ENCODE measurements at regions not wholly inside any gene's neighbourhood (a gene's known extent, or its start where the extent isn't known, plus 50 kb on each side); places are given as distances from the start of the nearest gene placed in this dataset.

GRCh38 chr12:105613887-105614286 lies 283.4 kb downstream of the C12orf75 start:
- CTCF ChIA-PET = no interaction called here
- intact Hi-C loops (cut with micrococcal nuclease) = no loop called here
- H3K4me3 Mint-ChIP-seq = no peak overlapping the region
- H3K9me3 Mint-ChIP-seq = no peaks in the 10 kb centered on the region
- H3K36me3 Mint-ChIP-seq (ENCODE audit: low read depth) = no peaks in the 10 kb centered on the region
- DNase-seq = no peak
- no peak overlapping the region for H3K27ac Mint-ChIP-seq
- H3K27me3 Mint-ChIP-seq (ENCODE audit: low read depth) = peaks cover 2% of the 10 kb centered on the region
- H3K4me1 Mint-ChIP-seq (ENCODE audit: low read depth) = no peaks in the 10 kb centered on the region

DNA sequence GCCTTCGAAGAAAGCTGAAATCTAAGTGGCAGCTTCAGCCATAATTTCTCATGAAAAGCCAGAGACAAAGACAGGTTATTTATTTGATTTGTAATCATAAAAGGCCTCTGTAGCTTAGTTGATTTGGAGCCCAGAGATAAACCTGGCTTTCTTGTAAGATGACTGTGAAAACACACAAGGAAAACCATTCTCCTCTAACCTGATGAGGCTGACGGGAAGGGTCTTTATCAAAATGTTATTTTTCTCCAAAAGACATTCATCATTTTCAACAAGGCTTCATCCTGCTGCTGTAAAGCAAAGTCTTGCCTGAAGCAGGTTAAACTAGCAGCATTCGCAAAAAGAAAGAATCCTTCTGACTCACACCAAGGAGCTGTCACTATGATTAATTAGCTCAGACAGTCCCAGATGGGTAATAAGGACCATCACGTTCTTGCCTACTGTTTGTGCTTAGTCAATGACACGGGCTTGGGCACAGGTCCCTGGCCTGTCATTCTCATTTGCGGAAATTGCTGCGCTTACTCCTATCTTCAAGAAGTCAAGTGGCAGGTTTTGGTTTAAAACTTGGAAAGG lies 286.6 kb downstream of the C12orf75 start:
- Mint-ChIP-seq H3K4me3 (no peak overlapping the region), H3K27me3 (ENCODE audit: low read depth) (peaks cover 2% of the 10 kb centered on the region), H3K27ac (no peak overlapping the region), H3K4me1 (ENCODE audit: low read depth) (no peaks in the 10 kb centered on the region), H3K9me3 (no peaks in the 10 kb centered on the region), H3K36me3 (ENCODE audit: low read depth) (no peaks in the 10 kb centered on the region)
- CTCF ChIA-PET = interaction anchor here (0.6 kb wide), 1 partner anchor 63 kb away, joined by 3 read pairs; no protein-coding TSS in a partner anchor
- no peak for DNase-seq
- intact Hi-C loops (cut with micrococcal nuclease) = no loop called here

DNA sequence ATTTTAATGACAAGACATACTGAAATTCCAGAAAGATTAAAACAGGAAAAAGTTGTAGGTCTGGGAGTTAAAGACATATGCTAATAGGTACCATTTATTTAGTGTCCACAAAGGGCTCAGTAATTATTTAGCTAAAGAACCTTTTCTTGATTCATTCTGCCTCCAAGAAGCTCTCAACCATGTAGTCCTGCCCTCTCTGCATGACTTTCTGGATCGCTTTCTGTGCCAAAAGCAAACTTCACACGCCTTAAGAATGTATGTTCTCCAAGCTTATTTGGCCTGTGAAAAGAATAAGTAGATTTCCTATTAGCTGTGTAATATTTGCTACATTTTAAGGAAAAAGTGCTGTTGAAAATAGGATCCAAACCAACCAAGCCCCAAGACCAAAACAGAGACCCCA lies 291.7 kb downstream of the C12orf75 start:
- no peak for DNase-seq
- Mint-ChIP-seq H3K4me1 (ENCODE audit: low read depth) (no peaks in the 10 kb centered on the region), H3K36me3 (ENCODE audit: low read depth) (no peaks in the 10 kb centered on the region), H3K27me3 (ENCODE audit: low read depth) (no peaks in the 10 kb centered on the region), H3K9me3 (no peaks in the 10 kb centered on the region), H3K27ac (no peak overlapping the region), H3K4me3 (no peak overlapping the region)
- CTCF ChIA-PET = no interaction called here
- intact Hi-C loops (cut with micrococcal nuclease) = no loop called here

GRCh38 chr12:105622846-105623736 lies 292.6 kb downstream of the C12orf75 start:
- intact Hi-C loops (cut with micrococcal nuclease) = no loop called here
- Mint-ChIP-seq H3K9me3 (no peaks in the 10 kb centered on the region), H3K27ac (no peak overlapping the region), H3K4me1 (ENCODE audit: low read depth) (no peaks in the 10 kb centered on the region), H3K36me3 (ENCODE audit: low read depth) (no peaks in the 10 kb centered on the region), H3K27me3 (ENCODE audit: low read depth) (no peaks in the 10 kb centered on the region), H3K4me3 (no peak overlapping the region)
- CTCF ChIA-PET = interaction anchor here (0.6 kb wide), 1 partner anchor 340 kb away, joined by 4 read pairs; no protein-coding TSS in a partner anchor
- no peak for DNase-seq

- H3K27me3 Mint-ChIP-seq (ENCODE audit: low read depth) = no peaks in the 10 kb centered on the region
- no peaks in the 10 kb centered on the region for H3K4me1 Mint-ChIP-seq (ENCODE audit: low read depth)
- H3K9me3 Mint-ChIP-seq = no peaks in the 10 kb centered on the region
- CTCF ChIA-PET = interaction anchor here (0.6 kb wide), 1 partner anchor 593 kb away, joined by 3 read pairs; no protein-coding TSS in a partner anchor
- no peaks in the 10 kb centered on the region for H3K36me3 Mint-ChIP-seq (ENCODE audit: low read depth)
- no peak overlapping the region for H3K4me3 Mint-ChIP-seq
- no peak for DNase-seq
- intact Hi-C loops (cut with micrococcal nuclease) = no loop called here
- H3K27ac Mint-ChIP-seq = no peak overlapping the region
Observed at GRCh38 chr12:105626653-105627052, 296.2 kb downstream of the C12orf75 start.

GRCh38 chr12:105637470-105637869 lies 307.0 kb downstream of the C12orf75 start:
- H3K4me3 Mint-ChIP-seq = no peak overlapping the region
- H3K36me3 Mint-ChIP-seq (ENCODE audit: low read depth) = no peaks in the 10 kb centered on the region
- H3K4me1 Mint-ChIP-seq (ENCODE audit: low read depth) = no peaks in the 10 kb centered on the region
- CTCF ChIA-PET = no interaction called here
- DNase-seq = no peak
- H3K9me3 Mint-ChIP-seq = peaks cover 11% of the 10 kb centered on the region
- H3K27me3 Mint-ChIP-seq (ENCODE audit: low read depth) = no peaks in the 10 kb centered on the region
- no peak overlapping the region for H3K27ac Mint-ChIP-seq
- intact Hi-C loops (cut with micrococcal nuclease) = no loop called here

DNA sequence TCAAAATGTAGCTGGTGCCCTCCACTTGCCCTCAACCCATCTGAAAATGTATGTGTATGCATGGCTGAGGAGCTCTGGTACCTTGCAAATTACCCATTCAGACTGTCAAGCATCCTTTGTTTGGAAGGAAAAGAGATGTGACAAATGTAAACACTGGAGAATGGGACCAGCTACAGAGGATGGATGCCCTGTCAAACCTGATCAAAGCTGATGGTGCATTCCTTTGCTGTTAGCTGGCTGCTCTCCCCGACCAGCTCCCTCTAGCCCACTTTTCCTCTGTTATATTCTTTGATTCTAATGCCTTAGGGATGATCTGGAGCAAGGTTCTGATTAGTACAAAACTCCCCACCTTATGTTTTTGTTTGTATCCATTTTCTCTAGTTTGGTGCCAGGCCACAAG lies 310.3 kb downstream of the C12orf75 start:
- peaks cover 11% of the 10 kb centered on the region for H3K9me3 Mint-ChIP-seq
- no peaks in the 10 kb centered on the region for H3K36me3 Mint-ChIP-seq (ENCODE audit: low read depth)
- CTCF ChIA-PET = no interaction called here
- no peak overlapping the region for H3K4me3 Mint-ChIP-seq
- H3K27me3 Mint-ChIP-seq (ENCODE audit: low read depth) = no peaks in the 10 kb centered on the region
- intact Hi-C loops (cut with micrococcal nuclease) = no loop called here
- H3K27ac Mint-ChIP-seq = no peak overlapping the region
- H3K4me1 Mint-ChIP-seq (ENCODE audit: low read depth) = no peaks in the 10 kb centered on the region
- DNase-seq = no peak

- peaks cover 6% of the 10 kb centered on the region for H3K9me3 Mint-ChIP-seq
- H3K27ac Mint-ChIP-seq = no peak overlapping the region
- DNase-seq = no peak
- no peak overlapping the region for H3K4me3 Mint-ChIP-seq
- CTCF ChIA-PET = interaction anchor here (0.6 kb wide), 1 partner anchor 84 kb away, joined by 3 read pairs; no protein-coding TSS in a partner anchor
- no peaks in the 10 kb centered on the region for H3K36me3 Mint-ChIP-seq (ENCODE audit: low read depth)
- no peaks in the 10 kb centered on the region for H3K4me1 Mint-ChIP-seq (ENCODE audit: low read depth)
- H3K27me3 Mint-ChIP-seq (ENCODE audit: low read depth) = no peaks in the 10 kb centered on the region
- intact Hi-C loops (cut with micrococcal nuclease) = no loop called here
Observed at GRCh38 chr12:105641749-105642148, 311.3 kb downstream of the C12orf75 start.

- peaks cover 2% of the 10 kb centered on the region for H3K27me3 Mint-ChIP-seq (ENCODE audit: low read depth)
- H3K4me1 Mint-ChIP-seq (ENCODE audit: low read depth) = no peaks in the 10 kb centered on the region
- no peaks in the 10 kb centered on the region for H3K9me3 Mint-ChIP-seq
- DNase-seq = no peak
- intact Hi-C loops (cut with micrococcal nuclease) = no loop called here
- CTCF ChIA-PET = no interaction called here
- H3K36me3 Mint-ChIP-seq (ENCODE audit: low read depth) = no peaks in the 10 kb centered on the region
- H3K27ac Mint-ChIP-seq = no peak overlapping the region
- no peak overlapping the region for H3K4me3 Mint-ChIP-seq
Observed at GRCh38 chr12:105644770-105645169, 314.3 kb downstream of the C12orf75 start.

- CTCF ChIA-PET = no interaction called here
- H3K27me3 Mint-ChIP-seq (ENCODE audit: low read depth) = no peaks in the 10 kb centered on the region
- H3K4me1 Mint-ChIP-seq (ENCODE audit: low read depth) = no peaks in the 10 kb centered on the region
- no peaks in the 10 kb centered on the region for H3K9me3 Mint-ChIP-seq
- intact Hi-C loops (cut with micrococcal nuclease) = no loop called here
- no peak overlapping the region for H3K4me3 Mint-ChIP-seq
- no peaks in the 10 kb centered on the region for H3K36me3 Mint-ChIP-seq (ENCODE audit: low read depth)
- no peak for DNase-seq
- no peak overlapping the region for H3K27ac Mint-ChIP-seq
Observed at GRCh38 chr12:105654606-105655005, 324.1 kb downstream of the C12orf75 start.

GRCh38 chr12:105658389-105658788 lies 327.9 kb downstream of the C12orf75 start:
- CTCF ChIA-PET = no interaction called here
- no peak overlapping the region for H3K4me3 Mint-ChIP-seq
- no peak for DNase-seq
- H3K36me3 Mint-ChIP-seq (ENCODE audit: low read depth) = no peaks in the 10 kb centered on the region
- no peaks in the 10 kb centered on the region for H3K9me3 Mint-ChIP-seq
- no peaks in the 10 kb centered on the region for H3K4me1 Mint-ChIP-seq (ENCODE audit: low read depth)
- peaks cover 2% of the 10 kb centered on the region for H3K27me3 Mint-ChIP-seq (ENCODE audit: low read depth)
- no peak overlapping the region for H3K27ac Mint-ChIP-seq
- intact Hi-C loops (cut with micrococcal nuclease) = no loop called here

DNA sequence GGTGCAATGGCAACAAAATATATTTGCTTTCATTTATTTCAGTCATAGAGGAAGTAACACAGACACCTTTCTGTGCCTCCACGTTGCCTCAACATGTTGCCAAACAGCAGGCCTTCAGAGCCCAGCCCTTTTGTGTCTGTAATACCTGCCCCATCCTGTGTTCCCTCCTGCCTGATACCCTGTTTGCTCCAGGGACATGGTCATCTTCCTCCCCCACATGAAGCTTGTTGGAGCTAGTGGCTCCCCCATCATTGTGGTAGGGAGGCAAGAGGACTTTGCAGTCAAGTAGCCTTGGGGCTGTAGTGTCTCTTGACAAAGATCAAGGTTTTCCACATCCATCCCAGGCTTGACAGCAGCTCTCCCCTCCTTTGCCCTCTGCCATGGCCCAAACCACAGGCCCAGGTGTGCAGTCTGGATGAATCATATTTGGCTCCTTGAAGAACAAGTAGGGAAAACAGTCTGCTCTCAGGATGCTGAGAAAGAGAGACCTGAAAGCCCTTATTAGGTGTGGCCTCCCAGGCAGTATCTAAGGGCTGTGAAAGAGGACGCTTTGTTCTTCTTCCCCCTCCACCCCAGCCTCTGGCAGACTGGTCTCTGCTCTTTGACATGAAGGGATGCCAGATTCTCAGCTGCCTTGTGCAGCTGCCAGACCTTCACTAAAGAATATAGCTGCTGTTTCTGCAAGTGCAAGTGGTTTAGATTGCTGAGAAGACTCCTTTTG lies 329.0 kb downstream of the C12orf75 start:
- H3K4me3 Mint-ChIP-seq = no peak overlapping the region
- intact Hi-C loops (cut with micrococcal nuclease) = no loop called here
- H3K27ac Mint-ChIP-seq = no peak overlapping the region
- H3K36me3 Mint-ChIP-seq (ENCODE audit: low read depth) = no peaks in the 10 kb centered on the region
- no peaks in the 10 kb centered on the region for H3K4me1 Mint-ChIP-seq (ENCODE audit: low read depth)
- CTCF ChIA-PET = no interaction called here
- H3K27me3 Mint-ChIP-seq (ENCODE audit: low read depth) = peaks cover 2% of the 10 kb centered on the region
- no peaks in the 10 kb centered on the region for H3K9me3 Mint-ChIP-seq
- no peak for DNase-seq

All from activated naive CD4-positive, alpha-beta T cell treated with anti-CD3 and anti-CD28 coated beads for 36 hours (primary cell).